ENCODE measurements at regions not wholly inside any gene's neighbourhood (a gene's known extent, or its start where the extent isn't known, plus 50 kb on each side); places are given as distances from the start of the nearest gene placed in this dataset.

DNA sequence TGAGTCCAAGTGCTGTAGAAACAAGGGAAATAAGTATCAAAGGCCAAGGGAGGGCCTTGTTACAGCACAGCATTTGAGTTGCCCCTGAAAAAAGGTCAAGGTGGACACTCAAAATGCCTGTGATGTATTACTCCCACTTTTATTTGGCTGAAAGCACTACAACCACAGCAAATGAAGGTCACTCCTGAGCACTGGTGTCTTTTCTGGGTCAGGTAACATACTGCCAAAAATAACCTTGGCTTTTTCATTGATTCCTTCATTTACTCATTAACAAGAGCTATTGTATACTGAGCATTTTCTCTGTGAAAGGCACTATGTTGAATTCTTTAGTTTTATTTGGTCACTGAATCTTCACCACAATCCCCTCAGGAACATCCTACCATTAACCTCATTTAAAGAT is 590.3 kb downstream of the BCL11A start:
- no peaks in the 10 kb centered on the region for H3K36me3 Mint-ChIP-seq (ENCODE audit: low read depth)

DNA sequence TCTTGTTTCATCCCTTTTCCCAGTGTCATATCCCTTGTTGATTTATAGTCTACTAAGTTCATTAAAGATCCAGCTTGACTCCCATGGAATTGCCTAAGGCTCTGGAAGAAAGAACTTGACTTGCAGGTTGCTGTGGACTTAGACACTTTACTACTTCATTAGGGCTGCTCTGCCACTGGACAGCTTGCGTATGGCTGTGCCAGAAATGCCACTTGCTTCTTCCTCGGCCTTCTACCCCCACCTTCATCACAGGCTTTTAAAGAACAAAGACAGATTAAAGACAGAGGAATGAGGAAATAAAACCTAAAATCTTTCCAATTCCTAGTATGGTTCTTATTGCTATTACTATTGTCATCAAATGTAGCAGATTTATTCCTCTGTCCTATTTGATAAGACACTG is 591.7 kb downstream of the BCL11A start:
- H3K4me1 Mint-ChIP-seq, result peaks cover 6% of the 10 kb centered on the region
- 94 to 100% methylated on average over 2 of the region's 2 CpGs for WGBS, 2 experiments (ENCODE audit: insufficient coverage in 1 of 2, insufficient read length in 1 of 2)
- H3K4me3 Mint-ChIP-seq, result no peak overlapping the region

More for the DNA sequence above, 590.3 kb downstream of the BCL11A start:
- TF ChIP-seq, protein P1, sequence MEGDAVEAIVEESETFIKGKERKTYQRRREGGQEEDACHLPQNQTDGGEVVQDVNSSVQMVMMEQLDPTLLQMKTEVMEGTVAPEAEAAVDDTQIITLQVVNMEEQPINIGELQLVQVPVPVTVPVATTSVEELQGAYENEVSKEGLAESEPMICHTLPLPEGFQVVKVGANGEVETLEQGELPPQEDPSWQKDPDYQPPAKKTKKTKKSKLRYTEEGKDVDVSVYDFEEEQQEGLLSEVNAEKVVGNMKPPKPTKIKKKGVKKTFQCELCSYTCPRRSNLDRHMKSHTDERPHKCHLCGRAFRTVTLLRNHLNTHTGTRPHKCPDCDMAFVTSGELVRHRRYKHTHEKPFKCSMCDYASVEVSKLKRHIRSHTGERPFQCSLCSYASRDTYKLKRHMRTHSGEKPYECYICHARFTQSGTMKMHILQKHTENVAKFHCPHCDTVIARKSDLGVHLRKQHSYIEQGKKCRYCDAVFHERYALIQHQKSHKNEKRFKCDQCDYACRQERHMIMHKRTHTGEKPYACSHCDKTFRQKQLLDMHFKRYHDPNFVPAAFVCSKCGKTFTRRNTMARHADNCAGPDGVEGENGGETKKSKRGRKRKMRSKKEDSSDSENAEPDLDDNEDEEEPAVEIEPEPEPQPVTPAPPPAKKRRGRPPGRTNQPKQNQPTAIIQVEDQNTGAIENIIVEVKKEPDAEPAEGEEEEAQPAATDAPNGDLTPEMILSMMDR (conservative IDR thresholded peaks at IDR 0.05), result no peak
- Mint-ChIP-seq H3K27me3 (ENCODE audit: insufficient read depth) (no peaks in the 10 kb centered on the region), H3K4me3 (no peak overlapping the region), H3K27ac (no peak overlapping the region), H3K9me3 (no peaks in the 10 kb centered on the region), H3K4me1 (peaks cover 6% of the 10 kb centered on the region)
- Histone ChIP-seq H3K4me1 (ENCODE audit: control insufficient read depth, insufficient read depth, low read length) (no peaks in the 10 kb centered on the region), H3K36me3 (ENCODE audit: control insufficient read depth, insufficient read depth, low read length) (no peaks in the 10 kb centered on the region), H3K4me3 (ENCODE audit: low read length) (no peak overlapping the region), H3K27me3 (ENCODE audit: control insufficient read depth, insufficient read depth, low read length, poor library complexity, severe bottlenecking) (no peaks in the 10 kb centered on the region), H3K9ac (ENCODE audit: extremely low read depth, low read length, poor library complexity, severe bottlenecking) (no peak overlapping the region), H3K27ac (ENCODE audit: low read depth, low read length) (no peak overlapping the region), H3K9me3 (ENCODE audit: control insufficient read depth, low read length) (no peaks in the 10 kb centered on the region)
- no peak for DNase-seq

DNA sequence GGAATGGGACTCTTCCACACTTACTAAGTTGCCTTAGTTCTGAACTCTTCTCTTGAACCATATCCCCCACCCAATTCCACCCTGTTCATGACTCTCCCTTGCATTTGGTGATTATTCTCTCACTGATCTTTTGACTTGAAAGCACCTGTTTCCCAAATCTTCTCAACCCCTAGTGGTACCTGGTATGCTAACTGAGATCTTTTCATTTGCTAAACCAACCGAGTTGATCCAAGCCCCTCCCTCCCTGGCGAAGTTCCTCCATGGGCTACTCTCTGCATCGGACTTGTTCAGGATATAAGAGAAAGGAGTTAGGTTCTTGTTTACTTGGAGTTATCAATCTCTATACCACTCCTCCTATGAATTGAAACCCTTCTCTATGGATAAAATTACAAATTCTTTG is 593.5 kb downstream of the BCL11A start:
- Mint-ChIP-seq H3K27ac (no peak overlapping the region), H3K36me3 (ENCODE audit: low read depth) (no peaks in the 10 kb centered on the region), H3K4me3 (no peak overlapping the region), H3K27me3 (ENCODE audit: insufficient read depth) (no peaks in the 10 kb centered on the region), H3K9me3 (no peaks in the 10 kb centered on the region), H3K4me1 (peaks cover 6% of the 10 kb centered on the region)
- Histone ChIP-seq H3K27ac (ENCODE audit: low read depth, low read length) (no peak overlapping the region), H3K4me1 (ENCODE audit: control insufficient read depth, insufficient read depth, low read length) (no peaks in the 10 kb centered on the region), H3K9me3 (ENCODE audit: control insufficient read depth, low read length) (no peaks in the 10 kb centered on the region), H3K27me3 (ENCODE audit: control insufficient read depth, insufficient read depth, low read length, poor library complexity, severe bottlenecking) (no peaks in the 10 kb centered on the region), H3K4me3 (ENCODE audit: low read length) (no peak overlapping the region), H3K36me3 (ENCODE audit: control insufficient read depth, insufficient read depth, low read length) (no peaks in the 10 kb centered on the region), H3K9ac (ENCODE audit: extremely low read depth, low read length, poor library complexity, severe bottlenecking) (no peak overlapping the region)
- DNase-seq, result peak; percentile 53
- TF ChIP-seq, protein P1 (conservative IDR thresholded peaks at IDR 0.05), result no peak
- WGBS, 2 experiments (ENCODE audit: insufficient coverage in 1 of 2, insufficient read length in 1 of 2), result 54 to 60% methylated on average over 1 to 2 of the region's 3 CpGs

More for the DNA sequence above, 591.7 kb downstream of the BCL11A start:
- no peaks in the 10 kb centered on the region for H3K27me3 Mint-ChIP-seq (ENCODE audit: insufficient read depth)
- Histone ChIP-seq H3K9ac (ENCODE audit: extremely low read depth, low read length, poor library complexity, severe bottlenecking) (no peak overlapping the region), H3K27ac (ENCODE audit: low read depth, low read length) (no peak overlapping the region), H3K4me3 (ENCODE audit: low read length) (no peak overlapping the region), H3K4me1 (ENCODE audit: control insufficient read depth, insufficient read depth, low read length) (no peaks in the 10 kb centered on the region), H3K27me3 (ENCODE audit: control insufficient read depth, insufficient read depth, low read length, poor library complexity, severe bottlenecking) (no peaks in the 10 kb centered on the region), H3K36me3 (ENCODE audit: control insufficient read depth, insufficient read depth, low read length) (no peaks in the 10 kb centered on the region), H3K9me3 (ENCODE audit: control insufficient read depth, low read length) (no peaks in the 10 kb centered on the region)
- TF ChIP-seq, protein P1 (conservative IDR thresholded peaks at IDR 0.05), result no peak
- H3K27ac Mint-ChIP-seq, result no peak overlapping the region
- no peak for DNase-seq
- H3K9me3 Mint-ChIP-seq, result no peaks in the 10 kb centered on the region
- H3K36me3 Mint-ChIP-seq (ENCODE audit: low read depth), result no peaks in the 10 kb centered on the region

All from endodermal cell (in vitro differentiated cells).